GM19240 (cell line): ENCODE measurements at regions not wholly inside any gene's neighbourhood (a gene's known extent, or its start where the extent isn't known, plus 50 kb on each side); places are given as distances from the start of the nearest gene placed in this dataset.
"Not testable (repeated sequence)": the region's sequence is repeated elsewhere in the genome, so short reads cannot be mapped to it uniquely, and the experiment has no call there.

Source experiments
- DNase-seq: peaks from one replicate; pipeline ENCODE4 v3.0.0; 2011; ENCODE audit warnings: low spot score; ENCODE audit not compliant: insufficient read length

GRCh38 chr6:121594053-121594452, 158.6 kb downstream of the GJA1 start:
- no peak for DNase-seq

GRCh38 chr6:121595646-121596045, 160.2 kb downstream of the GJA1 start:
- DNase-seq: no peak

- no peak for DNase-seq
Measured at GRCh38 chr6:121596441-121596840, 161.0 kb downstream of the GJA1 start.

GRCh38 chr6:121597654-121598053, 162.2 kb downstream of the GJA1 start:
- DNase-seq: no peak

- not testable (repeated sequence) for DNase-seq
Measured at GRCh38 chr6:121599331-121599730, 163.9 kb downstream of the GJA1 start.

- no peak for DNase-seq
Measured at GRCh38 chr6:121600389-121601168, 165.1 kb downstream of the GJA1 start.

- no peak for DNase-seq
Measured at GRCh38 chr6:121603486-121603885, 168.0 kb downstream of the GJA1 start.

- DNase-seq: no peak
Measured at GRCh38 chr6:121607721-121608120, 172.3 kb downstream of the GJA1 start.

- DNase-seq: no peak
Measured at GRCh38 chr6:121608270-121608669, 172.8 kb downstream of the GJA1 start.

- no peak for DNase-seq
Measured at GRCh38 chr6:121609281-121609680, 173.8 kb downstream of the GJA1 start.

GRCh38 chr6:121612927-121613326, 177.5 kb downstream of the GJA1 start:
- DNase-seq: no peak

- DNase-seq: no peak
Measured at GRCh38 chr6:121614115-121614514, 178.7 kb downstream of the GJA1 start.

GRCh38 chr6:121615493-121615892, 180.0 kb downstream of the GJA1 start:
- no peak for DNase-seq

GRCh38 chr6:121616406-121616805, 181.0 kb downstream of the GJA1 start:
- DNase-seq: no peak

- no peak for DNase-seq
Measured at GRCh38 chr6:121617388-121617787, 181.9 kb downstream of the GJA1 start.

GRCh38 chr6:121619013-121619412, 183.6 kb downstream of the GJA1 start:
- no peak for DNase-seq

- no peak for DNase-seq
Measured at GRCh38 chr6:121619987-121620740, 184.7 kb downstream of the GJA1 start.

- no peak for DNase-seq
Measured at GRCh38 chr6:121627761-121628160, 192.3 kb downstream of the GJA1 start.

- no peak for DNase-seq
Measured at GRCh38 chr6:121630716-121631115, 195.3 kb downstream of the GJA1 start.

GRCh38 chr6:121631752-121632151, 196.3 kb downstream of the GJA1 start:
- DNase-seq: not testable (repeated sequence)

- DNase-seq: no peak
Measured at GRCh38 chr6:121633309-121633708, 197.9 kb downstream of the GJA1 start.

- not testable (repeated sequence) for DNase-seq
Measured at GRCh38 chr6:121634586-121634985, 199.1 kb downstream of the GJA1 start.

- DNase-seq: no peak
Measured at GRCh38 chr6:121635355-121635754, 199.9 kb downstream of the GJA1 start.
